Amniotic stem cell (primary cell): ENCODE measurements at regions not wholly inside any gene's neighbourhood (a gene's known extent, or its start where the extent isn't known, plus 50 kb on each side); places are given as distances from the start of the nearest gene placed in this dataset.
"Not testable (repeated sequence)": the region's sequence is repeated elsewhere in the genome, so short reads cannot be mapped to it uniquely, and the experiment has no call there.

Experiments
- DNase-seq: peaks from one replicate; lab custom pipeline; 2025; lab: John Stamatoyannopoulos, UW

DNA sequence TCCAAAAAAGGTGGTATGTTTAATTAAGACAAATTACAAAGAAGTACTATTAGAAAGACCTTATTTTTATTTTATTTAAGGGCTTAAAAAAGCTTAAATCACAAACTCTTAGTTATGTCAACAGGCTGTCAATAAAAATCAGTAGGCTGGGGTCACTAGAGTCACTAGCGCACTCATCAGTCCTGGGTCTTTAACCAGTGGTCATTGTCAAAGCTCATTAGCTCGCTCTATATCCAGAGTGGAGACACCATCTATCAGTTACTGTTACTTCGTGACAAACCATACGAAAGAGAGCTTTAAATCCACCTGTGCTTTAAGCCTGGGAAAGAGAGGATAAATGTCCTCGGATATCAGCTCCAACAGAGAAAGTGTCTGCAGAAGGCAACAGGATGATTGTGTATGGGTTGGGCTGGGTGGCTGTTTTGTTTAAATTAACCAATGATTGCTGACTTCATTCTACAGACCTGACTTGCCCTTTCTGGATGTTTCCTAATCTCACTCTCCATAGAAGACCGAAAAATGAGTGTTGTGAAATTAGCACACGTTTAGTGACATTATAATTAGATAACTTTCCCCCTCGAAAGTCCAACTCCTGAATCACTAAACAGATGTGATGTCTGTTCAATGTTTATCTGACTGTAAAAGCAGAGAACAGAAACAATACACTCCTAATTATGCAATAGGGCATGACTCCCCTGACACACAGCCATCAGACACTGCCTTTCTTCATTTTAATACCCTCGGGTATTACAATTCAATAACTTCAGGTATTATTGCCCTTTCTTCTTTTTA lies 123.6 kb upstream of the TNPO1 start:
- DNase-seq = no peak

DNA sequence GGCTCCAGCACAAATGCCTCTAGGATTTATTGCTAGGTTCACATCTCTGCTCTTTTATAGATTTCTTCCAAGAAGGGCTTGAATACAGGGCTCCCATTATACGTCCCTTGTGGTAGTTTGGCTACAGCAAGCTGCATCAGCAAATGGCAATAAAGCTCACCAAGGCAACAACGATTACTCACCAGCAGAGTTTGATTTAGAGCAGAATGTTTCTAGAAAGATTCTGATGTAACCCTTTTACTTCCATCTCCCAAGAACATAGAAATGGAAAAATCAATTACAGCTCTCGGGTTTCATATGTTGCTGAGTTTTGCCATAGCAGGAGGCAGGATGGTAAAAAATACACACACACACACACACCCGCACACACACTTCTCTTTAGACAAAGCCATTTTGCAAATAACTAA lies 124.2 kb upstream of the TNPO1 start:
- no peak for DNase-seq

DNA sequence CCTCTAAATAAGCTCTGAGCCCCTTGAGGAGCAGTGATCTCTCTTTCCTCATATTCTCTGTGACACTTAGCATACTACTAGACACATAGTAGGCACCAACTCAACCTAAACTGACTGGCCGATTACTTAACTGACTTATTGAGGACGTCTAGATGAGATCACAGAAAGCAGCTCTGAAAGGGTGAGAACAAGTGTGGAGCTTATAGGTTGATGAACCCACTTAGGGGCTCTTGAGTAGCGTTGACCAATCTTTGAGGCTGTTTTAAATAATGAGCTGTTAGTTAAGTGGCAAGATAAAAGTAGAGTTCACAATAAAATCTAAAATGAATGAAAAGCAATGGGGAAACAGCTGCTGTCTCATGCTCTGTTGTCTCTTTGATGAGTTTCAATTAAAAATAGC lies 124.7 kb upstream of the TNPO1 start:
- no peak for DNase-seq

GRCh38 chr5:72688916-72689315 lies 127.5 kb upstream of the TNPO1 start:
- no peak for DNase-seq

- DNase-seq = no peak
These were observed 129.2 kb upstream of the TNPO1 start for GRCh38 chr5:72687288-72687687.

- no peak for DNase-seq
These were observed 133.9 kb upstream of the TNPO1 start for GRCh38 chr5:72682561-72682960.

- no peak for DNase-seq
These were observed 134.7 kb upstream of the TNPO1 start for GRCh38 chr5:72681781-72682180.

GRCh38 chr5:72677447-72677846 lies 139.0 kb upstream of the TNPO1 start:
- DNase-seq = no peak

DNA sequence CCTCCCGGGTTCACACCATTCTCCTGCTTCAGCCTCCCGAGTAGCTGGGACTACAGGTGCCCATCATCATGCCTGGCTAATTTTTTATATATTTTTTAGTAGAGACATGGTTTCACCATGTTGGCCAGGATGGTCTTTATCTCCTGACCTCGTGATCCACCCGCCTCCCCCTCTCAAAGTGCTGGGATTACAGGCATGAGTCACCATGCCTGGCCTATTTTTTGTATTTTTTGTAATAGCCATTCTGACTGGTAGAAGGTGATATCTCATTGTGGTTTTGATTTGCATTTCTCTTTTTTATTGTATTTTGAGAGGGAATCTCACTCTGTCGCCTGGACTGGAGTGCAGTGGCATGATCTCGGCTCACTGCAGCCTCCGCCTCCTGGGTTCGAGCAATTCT lies 139.6 kb upstream of the TNPO1 start:
- not testable (repeated sequence) for DNase-seq

- no peak for DNase-seq
These were observed 142.8 kb upstream of the TNPO1 start for GRCh38 chr5:72673623-72674022.

DNA sequence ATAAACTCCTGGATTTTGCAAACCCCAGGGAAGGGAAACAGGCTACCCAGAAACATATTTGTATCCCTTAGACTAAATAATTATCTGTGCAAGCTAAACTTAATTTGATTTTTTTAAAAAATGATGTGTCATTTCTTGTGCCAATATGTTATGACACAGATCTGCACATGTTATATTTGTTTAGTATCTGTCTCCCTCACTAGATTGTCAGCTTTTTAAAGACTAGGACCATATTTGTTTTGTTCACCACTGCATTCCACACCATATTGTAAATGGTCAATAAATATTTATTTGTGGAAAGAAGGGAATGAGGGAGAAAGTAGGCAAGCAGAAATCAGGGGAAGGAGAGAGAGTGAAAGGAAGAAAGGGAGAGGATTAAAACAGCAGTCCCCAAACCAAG lies 143.3 kb upstream of the TNPO1 start:
- no peak for DNase-seq

- DNase-seq = no peak
These were observed 148.8 kb upstream of the TNPO1 start for GRCh38 chr5:72667708-72668107.

GRCh38 chr5:72662936-72663335 lies 153.5 kb upstream of the TNPO1 start:
- no peak for DNase-seq

DNA sequence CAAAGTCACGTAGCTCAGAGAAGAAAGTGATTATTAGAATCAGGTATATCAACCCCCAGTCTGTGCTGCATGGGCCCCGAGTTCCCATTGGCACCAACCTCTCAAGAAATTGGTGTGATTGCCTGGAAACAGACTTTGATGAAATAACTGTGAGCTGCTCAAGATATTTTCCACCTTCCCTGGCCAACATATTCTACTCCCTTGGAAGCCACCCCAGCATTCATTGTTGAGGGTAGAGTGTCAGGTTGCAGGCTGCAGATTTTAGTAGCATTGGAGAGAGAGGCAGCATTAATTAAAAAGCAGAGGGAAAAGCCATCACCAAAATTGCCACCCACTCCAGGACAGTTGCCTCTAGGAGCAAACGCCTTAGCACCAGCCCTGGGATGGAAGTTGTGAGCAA lies 154.2 kb upstream of the TNPO1 start:
- no peak for DNase-seq

DNA sequence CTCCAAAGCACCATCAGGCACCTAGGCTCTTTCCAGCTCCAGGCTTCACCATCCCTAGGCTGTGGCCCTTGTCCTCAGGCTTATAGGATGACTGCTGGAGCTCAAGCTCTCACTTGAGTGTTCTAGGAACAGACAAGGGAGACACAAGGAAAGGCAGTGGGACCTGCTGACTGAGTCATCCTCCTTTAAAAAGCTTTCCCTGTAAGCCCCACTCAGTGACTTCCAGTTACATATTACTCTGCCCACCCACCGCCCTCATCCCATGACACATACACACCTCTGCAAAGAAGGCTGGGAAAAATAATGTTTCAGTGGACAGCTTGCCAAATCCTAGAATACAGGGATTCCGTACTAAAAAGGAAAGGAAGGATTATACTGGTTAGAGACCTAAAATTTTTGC lies 154.2 kb upstream of the ZNF366 start:
- no peak for DNase-seq

- no peak for DNase-seq
These were observed 152.5 kb upstream of the ZNF366 start for GRCh38 chr5:72659726-72660125.

DNA sequence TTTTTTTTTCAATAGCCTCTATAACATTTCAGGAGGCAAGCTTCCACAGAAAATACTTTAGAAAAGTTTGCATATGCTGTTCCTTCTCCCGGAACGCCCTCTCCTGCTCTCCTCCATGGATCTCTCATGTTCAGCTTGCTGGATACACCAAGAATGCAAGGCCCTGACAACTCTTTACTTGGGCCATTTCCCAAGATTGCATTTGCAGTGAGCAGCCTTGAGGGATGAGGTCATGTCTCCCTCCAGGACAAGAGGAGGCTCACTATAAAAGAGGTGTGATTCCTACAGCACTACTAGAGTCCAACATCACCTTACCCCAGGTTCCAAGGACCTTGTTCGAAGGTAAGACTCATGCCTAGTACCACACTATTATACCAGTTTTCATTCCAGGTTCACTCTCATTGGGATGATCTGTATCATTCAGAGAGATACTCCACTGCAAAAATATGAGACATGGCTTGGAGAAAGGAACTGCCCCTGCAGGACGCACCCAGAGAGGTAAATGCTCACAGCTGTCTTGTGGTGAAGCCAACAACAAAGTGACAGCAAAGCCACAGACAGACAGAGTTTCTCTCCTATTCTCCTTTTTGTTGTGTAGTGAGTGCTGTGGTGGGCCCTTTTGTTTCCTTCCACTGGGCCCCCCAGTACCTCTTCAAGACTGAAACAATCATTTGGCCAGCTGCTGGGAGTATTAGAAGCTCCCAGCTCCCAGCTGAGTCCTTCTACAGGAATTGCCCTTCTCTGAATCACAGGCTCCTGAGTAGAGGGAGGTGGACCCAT lies 151.7 kb upstream of the ZNF366 start:
- no peak for DNase-seq

DNA sequence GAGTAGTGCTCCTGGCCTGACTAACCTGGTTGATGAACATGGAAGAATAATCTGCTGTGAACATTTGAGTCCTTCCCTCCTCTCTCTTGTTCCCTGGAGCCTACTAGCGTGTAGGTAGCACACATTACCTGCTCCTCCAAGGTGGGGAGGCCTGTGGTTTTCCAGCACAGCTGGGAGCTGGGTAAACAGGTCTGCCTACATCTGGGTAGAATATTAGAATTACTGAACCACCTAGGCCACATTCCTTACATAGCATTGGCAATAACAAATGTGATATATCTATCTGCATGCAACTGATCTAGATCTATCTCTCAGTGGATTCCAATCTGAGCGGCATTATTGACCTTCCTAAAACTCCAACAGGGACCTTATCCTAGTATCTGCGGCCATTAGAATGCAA lies 151.0 kb upstream of the ZNF366 start:
- no peak for DNase-seq

DNA sequence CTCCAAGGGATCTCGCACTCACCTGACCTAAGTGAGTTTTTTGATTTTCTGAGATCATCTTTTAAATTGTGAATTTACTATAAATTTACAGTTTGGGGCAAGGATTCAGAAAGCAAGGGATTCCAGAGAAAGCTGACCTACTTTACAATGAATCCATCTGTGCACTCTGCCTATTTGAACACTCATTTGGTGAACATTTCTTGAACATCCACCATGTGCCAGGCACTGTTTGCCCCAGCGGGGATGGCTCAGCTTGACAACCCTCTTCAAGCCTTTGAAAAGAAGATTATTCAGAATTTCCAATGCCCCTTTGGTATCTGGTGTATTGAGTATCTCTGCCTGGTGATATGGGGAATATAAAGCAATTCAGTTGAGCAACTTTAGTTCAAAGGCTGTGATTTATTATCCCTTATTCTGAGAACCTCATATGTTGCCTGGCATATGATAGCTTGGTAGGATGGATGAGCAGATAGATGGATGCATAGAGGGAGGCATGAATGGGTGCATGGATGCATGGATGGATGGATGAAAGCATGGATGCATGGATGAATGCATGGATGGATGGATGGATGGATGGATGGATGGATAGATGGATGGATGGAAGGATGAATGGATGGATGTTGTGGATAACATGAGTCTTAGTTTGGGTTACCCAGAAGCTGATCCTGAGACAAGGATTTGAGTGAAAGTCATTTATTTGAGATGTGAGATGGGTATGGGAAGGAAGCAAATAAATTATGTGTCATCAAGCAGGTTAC lies 149.7 kb upstream of the ZNF366 start:
- DNase-seq = no peak

DNA sequence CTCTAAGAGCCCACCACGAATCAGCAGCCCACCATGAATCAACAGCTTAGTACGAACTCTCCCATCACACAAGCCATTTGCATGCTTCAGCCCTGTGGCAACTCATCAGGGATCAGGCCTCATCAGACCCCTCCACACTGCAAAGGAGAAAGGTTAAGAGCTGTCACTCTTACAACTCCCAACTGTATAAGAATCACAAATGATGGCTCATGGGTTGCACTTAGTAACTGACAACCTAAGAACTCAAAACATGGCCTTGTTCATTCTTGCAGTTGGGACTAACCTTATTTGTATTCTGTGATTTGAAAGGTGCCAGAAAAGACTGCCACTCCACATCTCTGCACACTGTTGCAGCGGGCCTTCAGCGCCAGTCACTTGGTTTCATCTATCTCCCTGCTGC lies 149.1 kb upstream of the ZNF366 start:
- DNase-seq = no peak

DNA sequence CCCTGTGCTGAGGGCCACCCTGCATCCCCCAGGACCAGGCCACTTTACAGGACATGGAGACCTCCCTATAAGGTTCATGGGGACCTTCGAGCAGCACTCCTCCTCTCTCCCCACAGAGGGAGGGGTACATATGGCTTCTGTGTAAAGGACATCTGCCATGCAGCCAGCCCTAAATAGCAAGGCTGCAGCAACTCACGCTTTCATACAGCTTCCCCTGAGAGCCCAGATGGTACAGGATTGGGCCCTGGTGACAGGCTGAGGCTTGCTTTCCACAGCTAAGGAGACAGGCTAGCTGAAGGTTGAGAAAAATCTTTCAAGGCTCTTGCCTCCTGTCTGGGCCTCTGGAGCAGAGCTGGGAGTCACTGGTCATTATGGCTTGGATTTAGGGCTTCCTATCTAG lies 147.0 kb upstream of the ZNF366 start:
- no peak for DNase-seq

DNA sequence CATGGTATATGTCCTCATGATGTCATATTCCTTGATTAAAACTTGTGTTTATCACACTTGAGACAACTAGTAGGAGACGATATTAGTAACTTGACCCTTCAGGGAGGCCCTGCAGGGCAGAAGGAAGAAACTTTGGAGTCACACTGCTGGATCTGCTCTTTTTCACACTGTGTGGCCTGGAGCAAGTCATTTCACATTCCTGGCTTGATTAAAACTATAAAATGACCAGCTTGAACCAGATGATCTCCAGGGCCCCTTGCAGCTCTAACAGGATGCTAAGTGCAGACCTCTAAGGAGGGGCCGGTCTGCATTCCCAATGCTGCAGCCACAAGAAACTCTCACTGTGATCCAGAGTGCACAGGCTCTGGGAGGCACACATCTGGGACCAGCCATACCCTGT lies 146.4 kb upstream of the ZNF366 start:
- DNase-seq = no peak

DNA sequence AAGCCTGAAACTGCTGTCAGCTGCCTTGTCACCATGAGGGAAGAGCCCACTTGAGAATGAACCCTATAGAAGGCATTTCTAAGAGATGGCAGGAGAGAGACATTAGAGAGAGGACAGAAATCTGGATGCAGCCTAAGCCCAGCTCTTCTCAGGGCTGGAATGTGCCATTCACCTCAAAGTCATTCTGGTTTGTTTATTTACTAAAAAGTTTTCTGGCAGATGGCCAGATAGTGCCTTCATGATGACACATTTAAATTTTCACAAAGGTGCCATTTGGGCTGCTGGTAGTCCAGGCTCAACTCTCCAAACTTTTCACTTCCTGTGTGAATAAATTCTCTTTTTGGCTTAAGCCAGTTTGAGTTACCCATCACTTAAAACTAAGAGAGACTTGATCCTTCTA lies 144.6 kb upstream of the ZNF366 start:
- DNase-seq = no peak
